ENCODE measurements at regions not wholly inside any gene's neighbourhood (a gene's known extent, or its start where the extent isn't known, plus 50 kb on each side); places are given as distances from the start of the nearest gene placed in this dataset.

GRCh38 chr16:82242201-82242600, 72.2 kb upstream of the MPHOSPH6 start:
- TF ChIP-seq CTCF (IDR thresholded peaks at IDR 0.05) (no peak), POLR2A (IDR thresholded peaks at IDR 0.05) (no peak), POLR2AphosphoS5 (IDR thresholded peaks at IDR 0.05) (no peak)

All from prostate gland (tissue), 2 donors.